Neuronal stem cell (in vitro differentiated cells): ENCODE measurements at regions not wholly inside any gene's neighbourhood (a gene's known extent, or its start where the extent isn't known, plus 50 kb on each side); places are given as distances from the start of the nearest gene placed in this dataset.

ENCODE experiments used
- DNase-seq: peaks from one replicate; pipeline ENCODE4 v3.0.0-alpha.2; 2013; ENCODE audit warnings: low spot score
- H2AFZ ChIP-seq: one replicate; pipeline ENCODE4 v1.6.1; 2013; ENCODE audit warnings: mild to moderate bottlenecking, low read length, inconsistent platforms
- H2AK5ac ChIP-seq: 2 replicates; pipeline ENCODE4 v1.6.1; 2013; ENCODE audit warnings: low read depth, mild to moderate bottlenecking, inconsistent platforms, low read length, moderate library complexity, mixed read lengths
- H2BK120ac ChIP-seq: 2 replicates; pipeline ENCODE4 v1.6.1; 2013; ENCODE audit warnings: low read depth, mild to moderate bottlenecking, inconsistent platforms, low read length, moderate library complexity, mixed read lengths
- H2BK12ac ChIP-seq: one replicate; pipeline ENCODE4 v1.6.1; 2013; ENCODE audit warnings: low read length, inconsistent platforms
- H2BK15ac ChIP-seq: 2 replicates; pipeline ENCODE4 v1.6.1; 2013; ENCODE audit warnings: mild to moderate bottlenecking, low read length, inconsistent platforms, mixed read lengths
- H2BK5ac ChIP-seq: one replicate; pipeline ENCODE4 v1.6.1; 2013; ENCODE audit warnings: inconsistent platforms, mild to moderate bottlenecking, low read length, moderate library complexity
- H3K14ac ChIP-seq: one replicate; pipeline ENCODE4 v1.6.1; 2013; ENCODE audit warnings: low read length, inconsistent platforms
- H3K18ac ChIP-seq: 2 replicates; pipeline ENCODE4 v1.6.1; 2013; ENCODE audit warnings: low read length, inconsistent platforms
- H3K23ac ChIP-seq: 2 replicates; pipeline ENCODE4 v1.6.1; 2013; ENCODE audit warnings: low read depth, mild to moderate bottlenecking, mixed read lengths, low read length, inconsistent platforms; ENCODE audit not compliant: poor library complexity
- H3K27ac ChIP-seq: replicated peaks from 3 replicates; pipeline ENCODE4 v1.5.1; 2013; ENCODE audit warnings: low read length, inconsistent platforms
- H3K27me3 ChIP-seq, 3 experiments: 2 replicates each; pipeline ENCODE4 v1.6.1; 2013; ENCODE audit warnings: low read length in 3 of 3, mild to moderate bottlenecking in 2 of 3, inconsistent platforms in 1 of 3, low read depth in 1 of 3, mixed read lengths in 1 of 3, moderate library complexity in 1 of 3; ENCODE audit not compliant: control insufficient read depth in 3 of 3, insufficient read depth in 3 of 3
- H3K36me3 ChIP-seq, 2 donors: replicated peaks in 1 of 2; 2 replicates each; pipeline ENCODE4 v1.6.1; 2013; ENCODE audit warnings: low read length in 2 of 2; ENCODE audit not compliant: control insufficient read depth in 2 of 2, insufficient read depth in 2 of 2
- H3K4ac ChIP-seq: 2 replicates; pipeline ENCODE4 v1.6.1; 2013; ENCODE audit warnings: inconsistent platforms, mild to moderate bottlenecking, low read length, moderate library complexity
- H3K4me1 ChIP-seq, 2 donors: 1 replicate in 1 of 2; 2 replicates in 1 of 2; pipeline ENCODE4 v1.6.1; 2013; ENCODE audit warnings: low read length in 2 of 2, low read depth in 1 of 2; ENCODE audit not compliant: control insufficient read depth in 2 of 2, insufficient read depth in 1 of 2
- H3K4me2 ChIP-seq: one replicate; pipeline ENCODE4 v1.6.1; 2013; ENCODE audit warnings: mild to moderate bottlenecking, low read length, inconsistent platforms; ENCODE audit not compliant: insufficient read depth, poor library complexity, severe bottlenecking
- H3K4me3 ChIP-seq, 2 donors: 2 replicates each; pipeline ENCODE4 v1.5.1; 2013; ENCODE audit warnings: low read length in 2 of 2, mild to moderate bottlenecking in 2 of 2, inconsistent platforms in 1 of 2, moderate library complexity in 1 of 2
- H3K79me1 ChIP-seq: one replicate; pipeline ENCODE4 v1.6.1; 2013; ENCODE audit warnings: low read depth, mild to moderate bottlenecking, inconsistent platforms, low read length, moderate library complexity
- H3K9ac ChIP-seq: one replicate; pipeline ENCODE4 v1.6.1; 2013; ENCODE audit warnings: mild to moderate bottlenecking, low read depth, low read length, inconsistent platforms; ENCODE audit not compliant: poor library complexity
- H3K9me3 ChIP-seq, 2 donors: replicated peaks in 1 of 2; 2 replicates each; pipeline versions ENCODE3 to v1.6.1; 2013; ENCODE audit warnings: low read length in 2 of 2, mild to moderate bottlenecking in 2 of 2, inconsistent platforms in 1 of 2, low read depth in 1 of 2, mixed read lengths in 1 of 2, moderate library complexity in 1 of 2; ENCODE audit not compliant: control insufficient read depth in 2 of 2, insufficient read depth in 1 of 2
- H4K8ac ChIP-seq: one replicate; pipeline ENCODE4 v1.6.1; 2013; ENCODE audit warnings: low read depth, mild to moderate bottlenecking, inconsistent platforms, low read length, moderate library complexity
- H4K91ac ChIP-seq: one replicate; pipeline ENCODE4 v1.6.1; 2013; ENCODE audit warnings: low read length, low read depth, mild to moderate bottlenecking, inconsistent platforms; ENCODE audit not compliant: poor library complexity
- WGBS, 2 donors: extraction: QIAGEN DNeasy Blood & Tissue Kit; methylation state at CpG; one replicate each; pipeline ENCODE4 v1.1.7; 2013; ENCODE audit warnings: missing lambda C conversion rate in 2 of 2, mixed read lengths in 1 of 2; ENCODE audit not compliant: insufficient read length in 2 of 2, insufficient replicate concordance in 1 of 2; ENCODE audit errors: extremely low coverage in 2 of 2; 5-methylcytosine and 5-hydroxymethylcytosine counted together

DNA sequence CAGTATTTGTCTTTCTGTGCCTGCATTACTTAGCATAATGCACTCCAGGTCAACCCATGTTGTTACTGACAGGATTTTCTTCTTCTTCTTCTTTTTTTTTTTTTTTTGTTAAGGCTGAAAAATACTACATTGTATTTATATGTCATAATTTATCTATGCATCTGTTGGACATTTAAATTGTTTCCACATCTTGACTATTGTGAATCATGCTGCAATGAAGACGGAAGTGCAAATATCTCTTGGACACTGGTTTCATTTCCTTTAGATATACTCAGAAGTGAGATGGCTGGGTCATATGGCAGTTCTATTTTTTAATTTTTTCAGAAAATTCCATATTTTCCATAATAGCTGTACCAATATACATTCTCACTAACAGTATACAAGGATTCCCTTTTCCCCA is 272.7 kb upstream of the PMFBP1 start:
- no peak for DNase-seq
- H3K27ac ChIP-seq, result no peak overlapping the region
- no peak overlapping the region for H2BK15ac ChIP-seq
- no CpG with 5 or more reads among the region's 1 CpG for WGBS, 2 donors
- no peak overlapping the region for H3K4me2 ChIP-seq
- no peaks in the 10 kb centered on the region for H3K27me3 ChIP-seq
- H4K91ac ChIP-seq, result no peak overlapping the region
- H3K4me1 ChIP-seq, result no peaks in the 10 kb centered on the region
- no peak overlapping the region for H3K9ac ChIP-seq
- H2BK120ac ChIP-seq, result no peak overlapping the region
- H3K9me3 ChIP-seq, result peaks cover 0 to 24% of the 10 kb centered on the region in 2 donors
- H2AFZ ChIP-seq, result no peak overlapping the region
- H4K8ac ChIP-seq, result no peak overlapping the region
- no peak overlapping the region for H3K23ac ChIP-seq
- no peak overlapping the region for H3K4ac ChIP-seq
- H2AK5ac ChIP-seq, result no peak overlapping the region
- no peaks in the 10 kb centered on the region for H3K79me1 ChIP-seq
- no peak overlapping the region for H2BK12ac ChIP-seq
- H3K36me3 ChIP-seq, result no peaks in the 10 kb centered on the region
- H2BK5ac ChIP-seq, result no peak overlapping the region
- no peak overlapping the region for H3K14ac ChIP-seq
- H3K4me3 ChIP-seq, result no peak overlapping the region
- no peak overlapping the region for H3K18ac ChIP-seq

DNA sequence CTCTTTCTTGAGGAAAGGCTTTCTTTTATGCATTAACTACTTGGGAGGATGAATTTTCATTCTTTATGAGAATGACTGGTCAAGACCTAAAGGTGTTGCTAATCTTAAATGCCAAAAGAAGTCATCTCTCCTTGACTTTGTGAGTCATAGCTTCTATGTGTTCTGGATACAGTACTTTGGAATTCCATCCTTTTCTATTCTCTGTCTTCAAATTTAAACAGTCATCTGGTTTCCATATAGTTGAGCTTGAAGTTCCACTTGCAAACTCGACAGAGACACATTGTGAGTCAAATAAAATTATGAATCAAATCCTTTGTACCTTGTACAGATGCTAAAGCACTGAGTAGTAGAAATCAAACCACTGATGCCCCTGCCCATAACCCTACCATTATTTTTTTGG is 271.9 kb upstream of the PMFBP1 start:
- Histone ChIP-seq H2BK5ac (no peak overlapping the region), H3K36me3 (no peaks in the 10 kb centered on the region), H4K91ac (no peak overlapping the region), H3K14ac (no peak overlapping the region), H3K79me1 (no peaks in the 10 kb centered on the region), H3K9me3 (peaks cover 0 to 24% of the 10 kb centered on the region in 2 donors), H2AK5ac (no peak overlapping the region), H3K9ac (no peak overlapping the region), H2BK120ac (no peak overlapping the region), H3K4me2 (no peak overlapping the region), H4K8ac (no peak overlapping the region), H3K18ac (no peak overlapping the region), H3K27me3 (no peaks in the 10 kb centered on the region), H3K27ac (no peak overlapping the region), H3K4me3 (no peak overlapping the region), H2AFZ (no peak overlapping the region), H3K4me1 (no peaks in the 10 kb centered on the region), H2BK15ac (no peak overlapping the region), H2BK12ac (no peak overlapping the region), H3K23ac (no peak overlapping the region), H3K4ac (no peak overlapping the region)
- WGBS, 2 donors, result no CpG with 5 or more reads among the region's 1 CpG
- DNase-seq, result no peak

DNA sequence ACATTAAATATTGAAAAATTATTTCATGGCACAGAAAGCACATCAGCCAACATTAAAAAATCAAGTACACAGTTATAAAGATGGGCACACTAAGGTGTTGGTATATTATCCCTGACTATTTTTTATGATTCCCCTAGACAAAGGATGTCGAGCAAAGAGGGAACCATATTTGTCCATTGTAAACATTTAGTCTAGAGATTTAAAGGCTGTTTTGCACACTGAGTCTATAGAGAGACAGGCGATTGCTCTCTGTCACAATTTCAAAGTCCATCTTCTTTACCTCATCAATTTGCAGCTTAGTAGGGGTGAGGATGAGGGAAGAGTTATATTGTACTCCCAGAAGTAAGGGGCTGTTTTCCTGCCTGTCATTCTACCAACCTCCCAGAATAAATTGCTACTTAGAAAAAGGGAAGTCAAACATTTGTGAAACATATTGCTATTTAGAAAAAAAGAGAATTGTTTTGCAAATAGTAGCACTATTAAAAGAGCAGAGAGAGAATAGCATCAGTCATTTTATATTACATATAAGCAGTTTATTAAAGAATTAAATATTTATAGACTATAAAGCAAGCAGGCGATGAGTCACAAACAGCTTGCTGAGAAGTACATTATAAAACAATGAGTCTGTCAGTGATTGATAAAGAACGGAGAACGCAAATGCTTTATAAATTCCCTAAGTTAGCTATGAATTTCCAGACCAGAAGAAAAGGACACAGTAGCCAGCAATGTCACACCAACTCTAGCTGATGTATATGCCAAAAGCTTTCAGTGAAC is 270.6 kb upstream of the PMFBP1 start:
- no peak overlapping the region for H3K4ac ChIP-seq
- H3K4me3 ChIP-seq, result no peak overlapping the region
- no peak overlapping the region for H2BK120ac ChIP-seq
- no peaks in the 10 kb centered on the region for H3K79me1 ChIP-seq
- H2AK5ac ChIP-seq, result no peak overlapping the region
- H3K27ac ChIP-seq, result no peak overlapping the region
- H3K36me3 ChIP-seq, result no peaks in the 10 kb centered on the region
- H2AFZ ChIP-seq, result no peak overlapping the region
- H3K4me1 ChIP-seq, result no peaks in the 10 kb centered on the region
- no peak overlapping the region for H3K9ac ChIP-seq
- H3K18ac ChIP-seq, result no peak overlapping the region
- no peaks in the 10 kb centered on the region for H3K27me3 ChIP-seq
- no peak overlapping the region for H2BK5ac ChIP-seq
- H2BK15ac ChIP-seq, result no peak overlapping the region
- no peak overlapping the region for H4K91ac ChIP-seq
- no peak for DNase-seq
- no peak overlapping the region for H2BK12ac ChIP-seq
- WGBS, 2 donors, result no CpG with 5 or more reads among the region's 5 CpGs
- no peak overlapping the region for H4K8ac ChIP-seq
- H3K9me3 ChIP-seq, result peaks cover 0 to 24% of the 10 kb centered on the region in 2 donors
- H3K4me2 ChIP-seq, result no peak overlapping the region
- H3K23ac ChIP-seq, result no peak overlapping the region
- no peak overlapping the region for H3K14ac ChIP-seq

DNA sequence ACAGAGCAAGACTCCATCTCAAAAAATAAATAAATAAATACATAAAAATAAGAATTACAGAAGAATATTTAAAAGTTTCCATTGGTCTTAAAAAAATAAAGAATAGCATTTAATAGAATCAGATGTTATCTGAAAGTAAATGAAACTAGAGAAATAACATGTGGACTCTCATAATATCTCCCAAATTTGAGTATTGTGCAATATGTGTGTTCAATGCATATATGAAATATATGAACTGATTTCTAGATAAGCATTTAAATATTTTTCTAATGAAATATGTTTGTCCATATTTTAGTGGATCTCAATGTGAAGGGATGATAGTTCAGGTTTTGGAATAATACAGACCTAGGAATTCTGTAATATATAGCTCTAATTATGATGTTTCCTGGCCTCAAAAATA is 265.9 kb upstream of the PMFBP1 start:
- Histone ChIP-seq H3K4ac (no peak overlapping the region), H3K27me3 (no peaks in the 10 kb centered on the region), H2BK5ac (no peak overlapping the region), H4K91ac (no peak overlapping the region), H2AK5ac (no peak overlapping the region), H2BK15ac (no peak overlapping the region), H3K14ac (no peak overlapping the region), H3K4me3 (no peak overlapping the region), H3K4me2 (no peak overlapping the region), H2AFZ (no peak overlapping the region), H3K36me3 (no peaks in the 10 kb centered on the region), H3K9me3 (peaks cover 4 to 45% of the 10 kb centered on the region in 2 donors), H3K23ac (no peak overlapping the region), H3K27ac (no peak overlapping the region), H3K18ac (no peak overlapping the region), H2BK12ac (no peak overlapping the region), H4K8ac (no peak overlapping the region), H3K79me1 (no peaks in the 10 kb centered on the region), H3K4me1 (no peaks in the 10 kb centered on the region), H2BK120ac (no peak overlapping the region), H3K9ac (no peak overlapping the region)
- DNase-seq, result no peak
